ENCODE measurements at regions not wholly inside any gene's neighbourhood (a gene's known extent, or its start where the extent isn't known, plus 50 kb on each side); places are given as distances from the start of the nearest gene placed in this dataset.

DNA sequence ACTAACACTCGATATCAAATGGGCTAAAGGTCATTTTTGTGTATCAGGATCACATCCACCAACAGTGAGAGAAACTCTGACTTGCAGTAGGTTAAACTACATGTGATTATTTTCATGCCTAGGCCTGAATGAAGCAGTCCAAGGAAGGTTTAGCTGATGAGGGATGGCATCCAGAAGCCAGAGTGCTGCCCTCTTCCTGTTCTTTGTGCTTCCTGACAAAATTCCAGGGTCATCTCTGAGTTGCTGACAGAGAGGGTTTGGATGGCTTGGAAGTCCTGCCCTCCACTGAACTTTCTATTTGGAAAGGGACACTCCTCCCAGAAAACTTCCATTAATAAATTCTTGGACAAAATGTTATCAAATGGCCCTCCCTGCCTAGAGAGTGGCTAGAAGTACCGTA, 728.3 kb upstream of the SLC10A2 start:
- H3K36me3 ChIP-seq (ENCODE audit: control insufficient read depth, insufficient read depth, low read length) = no peaks in the 10 kb centered on the region
- no peak overlapping the region for H3K4me3 ChIP-seq (replicated peaks; ENCODE audit: low read depth, low read length)
- no peaks in the 10 kb centered on the region for H3K27me3 ChIP-seq (replicated peaks; ENCODE audit: control insufficient read depth, insufficient read depth, low read length)
- no peak for DNase-seq (ENCODE audit: extremely low read depth, insufficient read length)
- TF ChIP-seq, protein P1, sequence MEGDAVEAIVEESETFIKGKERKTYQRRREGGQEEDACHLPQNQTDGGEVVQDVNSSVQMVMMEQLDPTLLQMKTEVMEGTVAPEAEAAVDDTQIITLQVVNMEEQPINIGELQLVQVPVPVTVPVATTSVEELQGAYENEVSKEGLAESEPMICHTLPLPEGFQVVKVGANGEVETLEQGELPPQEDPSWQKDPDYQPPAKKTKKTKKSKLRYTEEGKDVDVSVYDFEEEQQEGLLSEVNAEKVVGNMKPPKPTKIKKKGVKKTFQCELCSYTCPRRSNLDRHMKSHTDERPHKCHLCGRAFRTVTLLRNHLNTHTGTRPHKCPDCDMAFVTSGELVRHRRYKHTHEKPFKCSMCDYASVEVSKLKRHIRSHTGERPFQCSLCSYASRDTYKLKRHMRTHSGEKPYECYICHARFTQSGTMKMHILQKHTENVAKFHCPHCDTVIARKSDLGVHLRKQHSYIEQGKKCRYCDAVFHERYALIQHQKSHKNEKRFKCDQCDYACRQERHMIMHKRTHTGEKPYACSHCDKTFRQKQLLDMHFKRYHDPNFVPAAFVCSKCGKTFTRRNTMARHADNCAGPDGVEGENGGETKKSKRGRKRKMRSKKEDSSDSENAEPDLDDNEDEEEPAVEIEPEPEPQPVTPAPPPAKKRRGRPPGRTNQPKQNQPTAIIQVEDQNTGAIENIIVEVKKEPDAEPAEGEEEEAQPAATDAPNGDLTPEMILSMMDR (IDR thresholded peaks at IDR 0.05; ENCODE audit: insufficient read depth, low read length, poor library complexity, severe bottlenecking) = no peak

DNA sequence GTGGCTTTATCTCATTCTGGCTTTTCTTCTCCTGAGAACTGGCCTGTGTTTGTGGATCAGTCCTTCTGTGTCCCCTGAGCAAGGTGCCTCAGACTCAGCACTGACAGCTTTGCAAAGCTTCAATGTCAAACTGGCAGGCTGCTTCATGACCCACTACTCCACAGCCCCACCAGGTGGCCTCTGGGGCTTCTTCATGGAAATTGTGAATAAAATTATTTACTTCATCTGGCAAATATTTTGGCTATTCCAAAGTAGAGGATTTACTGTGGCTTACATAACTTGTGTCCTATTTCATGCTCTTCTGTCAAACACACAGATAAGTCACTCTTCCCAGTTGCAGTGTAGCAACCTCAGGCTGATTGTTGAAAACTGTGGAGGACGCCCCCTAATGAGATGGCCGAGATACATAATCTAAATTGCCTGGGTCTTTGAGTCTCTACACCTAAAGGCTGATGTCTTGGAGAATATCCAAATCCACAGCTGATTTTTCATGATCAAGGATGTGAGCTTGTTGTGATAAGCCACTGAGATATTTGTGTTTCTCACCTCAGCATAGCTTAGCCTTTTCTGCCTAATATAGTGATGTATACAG, 721.9 kb upstream of the SLC10A2 start:
- Histone ChIP-seq H3K27me3 (replicated peaks; ENCODE audit: control insufficient read depth, insufficient read depth, low read length) (no peaks in the 10 kb centered on the region), H3K36me3 (ENCODE audit: control insufficient read depth, insufficient read depth, low read length) (no peaks in the 10 kb centered on the region), H3K4me3 (replicated peaks; ENCODE audit: low read depth, low read length) (no peak overlapping the region)
- TF ChIP-seq, protein P1 (IDR thresholded peaks at IDR 0.05; ENCODE audit: insufficient read depth, low read length, poor library complexity, severe bottlenecking) = peak; percentile 16
- no peak for DNase-seq (ENCODE audit: extremely low read depth, insufficient read length)

DNA sequence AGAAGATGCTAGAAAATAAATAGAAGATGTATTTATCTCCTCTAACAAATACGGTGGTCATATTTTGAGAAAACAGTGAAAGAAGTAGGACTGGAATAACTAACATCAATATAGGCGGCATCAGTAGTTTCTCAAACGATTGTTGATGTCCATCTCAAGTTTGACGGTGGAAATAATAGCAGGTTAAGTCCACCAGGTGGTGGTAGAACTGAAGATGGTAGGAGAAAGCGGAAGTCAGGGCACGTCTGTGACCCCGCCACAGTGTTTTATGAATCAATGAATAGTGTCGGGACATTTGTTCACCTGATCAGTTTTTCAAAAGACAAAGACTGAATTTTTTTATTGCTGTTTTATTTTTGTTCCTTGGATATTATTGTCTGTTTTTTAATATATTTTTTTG, 706.4 kb upstream of the SLC10A2 start:
- Histone ChIP-seq H3K4me3 (replicated peaks; ENCODE audit: low read depth, low read length) (no peak overlapping the region), H3K36me3 (ENCODE audit: control insufficient read depth, insufficient read depth, low read length) (no peaks in the 10 kb centered on the region), H3K27me3 (replicated peaks; ENCODE audit: control insufficient read depth, insufficient read depth, low read length) (no peaks in the 10 kb centered on the region)
- TF ChIP-seq, protein P1 (IDR thresholded peaks at IDR 0.05; ENCODE audit: insufficient read depth, low read length, poor library complexity, severe bottlenecking) = peak; percentile 4
- DNase-seq (ENCODE audit: extremely low read depth, insufficient read length) = no peak

DNA sequence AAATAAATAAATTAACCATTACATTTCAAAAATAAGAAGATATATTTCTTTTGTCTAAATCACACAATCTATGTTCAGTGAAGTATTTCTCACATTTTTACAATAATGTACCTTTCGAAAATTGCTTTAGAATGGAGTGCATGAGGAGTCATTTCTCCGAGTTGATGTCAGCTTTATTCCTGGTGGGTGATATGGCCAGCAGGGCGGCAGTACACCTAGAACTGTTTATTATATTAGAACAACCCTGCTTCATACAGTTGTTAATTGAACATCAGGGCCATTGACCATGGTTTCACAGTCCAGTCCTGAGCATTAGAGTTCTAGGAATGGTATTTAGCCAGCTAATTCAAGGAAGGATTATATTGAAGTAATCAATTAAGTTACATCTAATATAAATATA, 696.3 kb upstream of the SLC10A2 start:
- DNase-seq (ENCODE audit: extremely low read depth, insufficient read length) = no peak
- H3K4me3 ChIP-seq (replicated peaks; ENCODE audit: low read depth, low read length) = no peak overlapping the region

DNA sequence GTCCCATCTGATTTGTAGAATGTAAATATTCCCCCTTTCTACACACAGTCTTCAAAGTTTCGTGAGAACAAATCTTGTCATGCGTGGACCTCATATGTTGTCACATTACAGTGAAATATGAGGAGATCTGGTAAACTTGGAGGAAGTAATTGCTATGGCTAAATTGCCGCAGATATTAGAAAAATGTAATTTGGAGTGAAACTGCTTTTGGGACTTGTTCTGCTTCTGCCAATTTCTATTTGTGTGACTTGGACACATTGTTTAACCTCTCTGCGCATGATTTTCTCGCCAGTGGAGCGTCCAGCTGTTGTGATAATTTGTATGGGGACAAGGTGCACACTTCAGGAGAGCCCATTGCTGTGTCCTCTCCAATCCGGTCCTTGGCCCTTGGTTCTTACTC, 693.1 kb upstream of the SLC10A2 start:
- no peaks in the 10 kb centered on the region for H3K36me3 ChIP-seq (ENCODE audit: control insufficient read depth, insufficient read depth, low read length)
- TF ChIP-seq, protein P1 (IDR thresholded peaks at IDR 0.05; ENCODE audit: insufficient read depth, low read length, poor library complexity, severe bottlenecking) = no peak
- no peak for DNase-seq (ENCODE audit: extremely low read depth, insufficient read length)
- H3K4me3 ChIP-seq (replicated peaks; ENCODE audit: low read depth, low read length) = no peak overlapping the region
- no peaks in the 10 kb centered on the region for H3K27me3 ChIP-seq (replicated peaks; ENCODE audit: control insufficient read depth, insufficient read depth, low read length)

More for the DNA sequence above, 696.3 kb upstream of the SLC10A2 start:
- Histone ChIP-seq H3K36me3 (ENCODE audit: control insufficient read depth, insufficient read depth, low read length) (no peaks in the 10 kb centered on the region), H3K27me3 (replicated peaks; ENCODE audit: control insufficient read depth, insufficient read depth, low read length) (no peaks in the 10 kb centered on the region)
- TF ChIP-seq, protein P1 (IDR thresholded peaks at IDR 0.05; ENCODE audit: insufficient read depth, low read length, poor library complexity, severe bottlenecking) = no peak

DNA sequence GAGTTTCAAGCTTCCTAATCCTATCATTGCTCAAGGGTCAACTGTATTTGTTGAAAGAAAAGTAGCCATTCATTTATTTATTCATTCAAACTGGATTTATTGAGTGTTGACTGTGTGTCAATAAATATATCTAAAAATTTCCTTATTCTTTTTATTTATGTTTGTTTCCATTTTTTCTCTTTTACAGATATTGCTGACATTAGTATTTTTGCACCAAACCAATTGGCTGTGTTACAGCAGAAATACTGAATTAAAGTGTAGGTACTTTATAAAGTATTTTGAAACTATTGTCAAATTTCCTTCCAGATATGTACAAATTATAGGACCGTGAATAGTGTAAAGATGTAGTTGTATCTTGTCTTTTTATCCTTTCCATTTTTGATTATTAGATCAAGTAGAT, 692.0 kb upstream of the SLC10A2 start:
- TF ChIP-seq, protein P1 (IDR thresholded peaks at IDR 0.05; ENCODE audit: insufficient read depth, low read length, poor library complexity, severe bottlenecking) = no peak
- H3K4me3 ChIP-seq (replicated peaks; ENCODE audit: low read depth, low read length) = no peak overlapping the region
- no peaks in the 10 kb centered on the region for H3K27me3 ChIP-seq (replicated peaks; ENCODE audit: control insufficient read depth, insufficient read depth, low read length)
- H3K36me3 ChIP-seq (ENCODE audit: control insufficient read depth, insufficient read depth, low read length) = no peaks in the 10 kb centered on the region
- DNase-seq (ENCODE audit: extremely low read depth, insufficient read length) = no peak
